GM23338 (cell line): ENCODE measurements at regions not wholly inside any gene's neighbourhood (a gene's known extent, or its start where the extent isn't known, plus 50 kb on each side); places are given as distances from the start of the nearest gene placed in this dataset.

Source experiments
- ATAC-seq: fragments of 200-7000 bp; cut with Tn5 transposase; 3 replicates; pipeline ENCODE4 v1.9.1; 2020
- DNase-seq: peaks from one replicate; pipeline ENCODE4 v3.0.0-alpha.2; 2015; ENCODE audit warnings: low spot score
- H2AFZ ChIP-seq: fragments of 200-600 bp; sonication (generic); 2 replicates; pipeline ENCODE4 v1.8.0; 2016; ENCODE audit warnings: antibody characterized with exemption, mild to moderate bottlenecking, moderate library complexity
- H3F3A ChIP-seq: fragments of 200-600 bp; sonication (generic); replicated peaks from 2 replicates; pipeline ENCODE4 v1.8.0; 2017; ENCODE audit warnings: antibody characterized with exemption, mixed run types, low read depth
- H3K27ac ChIP-seq: fragments of 200-600 bp; sonication (generic); 2 replicates; pipeline ENCODE4 v1.6.1; 2016; ENCODE audit warnings: low read depth
- H3K27me3 ChIP-seq: fragments of 200-600 bp; sonication (generic); 2 replicates; pipeline ENCODE4 v1.8.0; 2016; ENCODE audit warnings: mild to moderate bottlenecking, mixed run types, moderate library complexity; ENCODE audit not compliant: insufficient read depth
- H3K36me3 ChIP-seq: fragments of 200-600 bp; sonication (generic); 2 replicates; pipeline ENCODE4 v1.8.0; 2016; ENCODE audit warnings: mild to moderate bottlenecking; ENCODE audit not compliant: insufficient read depth
- H3K4me1 ChIP-seq: fragments of 200-600 bp; sonication (generic); 2 replicates; pipeline ENCODE4 v1.8.0; 2016; ENCODE audit warnings: mild to moderate bottlenecking, moderate library complexity; ENCODE audit not compliant: insufficient read depth
- H3K4me2 ChIP-seq: fragments of 200-600 bp; sonication (generic); 2 replicates; pipeline ENCODE4 v1.7.1; 2017; ENCODE audit warnings: mixed run types
- H3K4me3 ChIP-seq: fragments of 200-600 bp; sonication (generic); 2 replicates; pipeline ENCODE4 v1.6.1; 2016; ENCODE audit warnings: mixed run types
- H3K79me2 ChIP-seq: fragments of 200-600 bp; sonication (generic); replicated peaks from 2 replicates; pipeline ENCODE4 v1.8.0; 2017; ENCODE audit warnings: mild to moderate bottlenecking; ENCODE audit not compliant: insufficient read depth
- H3K9me2 ChIP-seq: fragments of 200-600 bp; sonication (generic); 2 replicates; pipeline ENCODE4 v1.8.0; 2017; ENCODE audit not compliant: insufficient read depth
- H4K20me1 ChIP-seq: fragments of 200-600 bp; sonication (generic); replicated peaks from 2 replicates; pipeline ENCODE4 v1.8.0; 2017; ENCODE audit warnings: mild to moderate bottlenecking; ENCODE audit not compliant: insufficient read depth
- H3K27ac Mint-ChIP-seq: 2 replicates; pipeline ENCODE4 v1.8.0; 2020; ENCODE audit warnings: inconsistent platforms, mild to moderate bottlenecking, moderate library complexity, mixed read lengths
- H3K27me3 Mint-ChIP-seq: 3 replicates; pipeline ENCODE4 v1.8.0; 2022; ENCODE audit warnings: low read depth, mild to moderate bottlenecking, moderate library complexity, mixed read lengths, inconsistent platforms; ENCODE audit not compliant: insufficient read depth, poor library complexity
- H3K36me3 Mint-ChIP-seq: 3 replicates; pipeline ENCODE4 v1.8.0; 2021; ENCODE audit warnings: low read depth, mild to moderate bottlenecking, inconsistent platforms, moderate library complexity, mixed read lengths
- H3K4me1 Mint-ChIP-seq: 3 replicates; pipeline ENCODE4 v1.8.0; 2020; ENCODE audit warnings: mild to moderate bottlenecking, inconsistent platforms, mixed read lengths
- H3K4me3 Mint-ChIP-seq: 3 replicates; pipeline ENCODE4 v1.8.0; 2021; ENCODE audit warnings: moderate library complexity, mild to moderate bottlenecking, inconsistent platforms, mixed read lengths
- H3K9me3 Mint-ChIP-seq: 3 replicates; pipeline ENCODE4 v1.8.0; 2020; ENCODE audit warnings: moderate library complexity, mild to moderate bottlenecking, inconsistent platforms, mixed read lengths
- EZH2 ChIP-seq: fragments of 200-600 bp; sonication (generic); IDR thresholded peaks from one replicate; pipeline ENCODE4 v1.8.0; 2017; ENCODE audit warnings: antibody characterized with exemption, mild to moderate bottlenecking, low read depth; ENCODE audit not compliant: unreplicated experiment
- NANOG ChIP-seq: IDR thresholded peaks from 2 replicates; pipeline ENCODE4 v1.6.1; 2016; ENCODE audit warnings: antibody characterized with exemption, borderline replicate concordance
- ZNF114 ChIP-seq: fragments of 250-450 bp; sonication (Bioruptor Pico); IDR thresholded peaks from 2 replicates; pipeline ENCODE4 v1.5.0; 2020; ENCODE audit warnings: mild to moderate bottlenecking, moderate library complexity
- ZNF462 ChIP-seq: fragments of 250-450 bp; sonication (Bioruptor Pico); IDR thresholded peaks from 2 replicates; pipeline ENCODE4 v1.5.0; 2020; ENCODE audit warnings: mild to moderate bottlenecking, moderate library complexity

DNA sequence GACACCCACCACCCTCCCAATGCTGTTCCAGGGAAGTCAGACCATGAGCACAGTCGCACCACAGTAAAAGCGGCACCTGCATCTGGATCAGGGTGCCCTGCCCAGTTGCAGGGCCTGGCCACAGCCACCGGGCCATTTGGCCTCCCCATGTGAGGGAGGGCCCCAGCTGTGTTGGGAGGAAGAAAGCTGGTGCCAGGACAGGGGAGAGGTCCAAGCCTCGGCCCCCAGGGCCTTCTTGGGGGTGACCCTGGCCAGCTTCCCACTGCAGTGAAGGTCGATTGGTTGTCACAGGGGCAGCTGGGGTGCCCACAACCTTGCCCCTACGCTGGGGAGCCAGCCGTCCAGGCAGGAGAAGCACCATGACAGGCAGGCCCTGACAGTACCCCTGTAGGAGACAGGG is 183.2 kb upstream of the RAB6C start (continued):
- TF ChIP-seq EZH2: no peak
- TF ChIP-seq NANOG: no peak

- TF ChIP-seq ZNF114 (CRISPR knock-in tag) (no peak), NANOG (no peak)
- H3K4me1 Mint-ChIP-seq: peaks cover 15% of the 10 kb centered on the region
- H3K4me3 Mint-ChIP-seq: no peak overlapping the region
- Histone ChIP-seq H3K4me3 (no peak overlapping the region), H3K36me3 (no peaks in the 10 kb centered on the region), H2AFZ (no peak overlapping the region), H4K20me1 (no peaks in the 10 kb centered on the region), H3K4me2 (no peak overlapping the region), H3K27me3 (no peaks in the 10 kb centered on the region), H3K9me2 (no peaks in the 10 kb centered on the region), H3K4me1 (peaks cover 8% of the 10 kb centered on the region), H3F3A (no peaks in the 10 kb centered on the region), H3K79me2 (no peaks in the 10 kb centered on the region), H3K27ac (no peak overlapping the region)
- peaks cover 6% of the 10 kb centered on the region for H3K9me3 Mint-ChIP-seq
- no peak for DNase-seq
- no peak for ATAC-seq
- no peak overlapping the region for H3K27ac Mint-ChIP-seq
- no peaks in the 10 kb centered on the region; the same call in 2 of the 3 replicates for H3K36me3 Mint-ChIP-seq
- H3K27me3 Mint-ChIP-seq: peaks cover 8% of the 10 kb centered on the region
Observed at GRCh38 chr2:129796801-129797488, 182.5 kb upstream of the RAB6C start.

DNA sequence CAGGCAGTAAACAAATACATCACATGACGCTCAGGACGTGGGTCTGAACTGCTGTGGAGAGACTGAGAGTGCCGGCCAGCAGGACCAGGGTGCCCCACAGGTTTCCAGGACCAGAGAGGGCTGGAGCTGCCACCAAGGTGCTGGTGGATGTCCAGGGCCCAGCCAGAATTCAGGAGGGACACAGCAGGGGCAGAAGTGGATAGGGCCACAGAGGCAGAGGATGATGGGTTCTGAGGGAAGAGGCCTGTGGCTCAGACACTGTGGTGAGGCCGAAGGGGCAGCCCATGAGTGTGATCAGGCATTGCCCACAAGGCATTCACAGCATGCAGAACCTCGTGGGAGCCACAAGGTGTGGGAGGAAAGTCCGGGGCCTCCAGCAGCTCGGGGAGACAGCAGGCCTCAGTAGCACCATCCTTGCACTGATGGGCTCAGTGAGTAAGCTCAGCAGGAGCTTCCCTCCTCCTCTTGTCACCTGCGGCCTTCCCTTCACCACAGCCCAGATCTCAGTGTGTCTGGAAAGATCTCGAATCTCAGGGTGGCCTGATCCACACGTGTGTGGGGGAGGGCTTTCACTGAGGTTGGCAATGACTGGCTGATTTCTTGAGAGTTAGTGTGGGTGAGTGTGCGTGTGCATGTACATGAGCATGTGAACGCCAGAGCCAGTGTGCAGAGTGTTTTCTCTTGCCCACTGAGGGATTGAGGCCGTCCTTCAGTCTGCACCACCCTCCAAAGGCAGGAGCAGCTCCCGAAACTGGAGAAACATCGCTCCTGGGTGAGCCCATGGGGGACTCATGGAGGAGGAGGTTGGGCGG is 181.8 kb upstream of the RAB6C start:
- DNase-seq: no peak
- Mint-ChIP-seq H3K27me3 (peaks cover 8% of the 10 kb centered on the region), H3K9me3 (peaks cover 5% of the 10 kb centered on the region), H3K4me1 (peaks cover 23% of the 10 kb centered on the region), H3K4me3 (no peak overlapping the region), H3K27ac (peak overlapping the region; percentile 74; the same call in 1 of the 2 replicates), H3K36me3 (no peaks in the 10 kb centered on the region; the same call in 2 of the 3 replicates)
- no peak overlapping the region for H3K27ac ChIP-seq
- peaks cover 16% of the 10 kb centered on the region for H3K4me1 ChIP-seq
- no peak overlapping the region for H3K4me2 ChIP-seq
- no peaks in the 10 kb centered on the region for H3K9me2 ChIP-seq
- H4K20me1 ChIP-seq: no peaks in the 10 kb centered on the region
- H3K36me3 ChIP-seq: no peaks in the 10 kb centered on the region
- no peak overlapping the region for H3K4me3 ChIP-seq
- H2AFZ ChIP-seq: no peak overlapping the region
- H3F3A ChIP-seq: no peaks in the 10 kb centered on the region
- no peaks in the 10 kb centered on the region for H3K27me3 ChIP-seq
- TF ChIP-seq ZNF462 (CRISPR knock-in tag) (no peak), ZNF114 (CRISPR knock-in tag) (no peak)
- no peaks in the 10 kb centered on the region for H3K79me2 ChIP-seq
- ATAC-seq: no peak
